RWPE1 (cell line): ENCODE measurements at regions not wholly inside any gene's neighbourhood (a gene's known extent, or its start where the extent isn't known, plus 50 kb on each side); places are given as distances from the start of the nearest gene placed in this dataset.

ENCODE experiments used
- CTCF ChIA-PET: fragments of 350-600 bp; sonication (Branson Sonifier 250); formaldehyde crosslinking; extraction: SDS; loops from one replicate; lab custom pipeline; 2021; lab: Yijun Ruan, JAX
- POLR2A ChIA-PET: fragments of 400-600 bp; formaldehyde crosslinking; extraction: SDS; loops from one replicate; lab custom pipeline; 2020; ENCODE audit warnings: antibody characterized with exemption; ENCODE audit not compliant: low non-redundant PET; lab: Yijun Ruan, JAX
- DNase-seq: peaks from one replicate; pipeline ENCODE4 v3.0.0; 2012; ENCODE audit warnings: low spot score
- H3K27ac ChIP-seq: fragments of 450-650 bp; 2 replicates; pipeline ENCODE4 v1.5.1; 2017
- CTCF ChIP-seq: fragments of 450-650 bp; conservative IDR thresholded peaks from 2 replicates; pipeline ENCODE4 v1.5.1; 2017; ENCODE audit warnings: low read depth, mild to moderate bottlenecking

DNA sequence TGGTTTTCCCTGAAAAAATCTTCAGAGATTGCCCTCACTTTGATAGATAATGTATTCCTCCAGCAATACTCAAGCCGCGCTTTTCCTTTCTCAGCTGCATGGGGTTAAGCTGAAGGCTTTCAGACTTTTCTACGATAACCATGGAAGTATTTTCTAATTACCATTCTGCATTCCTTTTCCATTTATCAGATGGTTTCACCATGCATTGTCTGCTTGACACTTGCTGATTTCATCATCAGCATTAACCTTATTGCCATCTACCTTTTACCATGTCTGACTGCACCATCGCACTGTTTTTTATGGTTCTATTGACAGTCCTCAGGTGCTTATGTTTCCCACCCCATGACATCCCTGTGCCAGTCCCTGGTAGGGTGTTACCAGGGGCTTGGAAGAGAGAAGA is 91.6 kb downstream of the DMAC1 start:
- CTCF ChIA-PET, result no interaction called here
- TF ChIP-seq CTCF, result no peak
- no peak for DNase-seq
- H3K27ac ChIP-seq, result no peak overlapping the region
- POLR2A ChIA-PET, result no interaction called here

- ChIA-PET CTCF (no interaction called here), POLR2A (no interaction called here)
- no peak overlapping the region for H3K27ac ChIP-seq
- DNase-seq, result no peak
- TF ChIP-seq CTCF, result no peak
These were observed 95.0 kb downstream of the DMAC1 start for GRCh38 chr9:7704543-7704942.

GRCh38 chr9:7691909-7692308 is 107.7 kb downstream of the DMAC1 start:
- ChIA-PET POLR2A (no interaction called here), CTCF (no interaction called here)
- TF ChIP-seq CTCF, result no peak
- H3K27ac ChIP-seq, result no peak overlapping the region
- DNase-seq, result no peak

GRCh38 chr9:7690014-7690413 is 109.6 kb downstream of the DMAC1 start:
- CTCF ChIA-PET, result interaction anchor here (0.6 kb wide), 1 partner anchor 865 kb away, joined by 3 read pairs; no protein-coding TSS in a partner anchor
- DNase-seq, result no peak
- no peak overlapping the region for H3K27ac ChIP-seq
- TF ChIP-seq CTCF, result no peak
- POLR2A ChIA-PET, result no interaction called here

DNA sequence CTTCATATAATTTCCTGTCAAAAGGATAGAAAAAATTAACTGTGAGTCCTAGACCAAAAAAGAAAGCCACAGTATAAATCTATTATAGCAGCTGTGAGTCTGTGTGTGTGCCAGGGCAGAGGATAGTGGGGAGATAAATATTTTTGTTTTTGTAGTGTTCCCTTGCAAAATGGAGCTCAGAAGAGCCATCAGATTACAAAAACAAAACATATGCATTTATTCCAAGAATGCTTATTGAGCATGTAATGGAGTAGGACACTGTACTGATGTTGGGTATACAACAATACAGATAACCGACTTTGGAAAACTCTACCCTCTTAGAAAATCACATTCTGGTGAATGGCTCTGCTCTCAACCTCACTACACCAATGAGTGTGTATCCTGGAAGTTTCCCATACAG is 111.0 kb downstream of the DMAC1 start:
- DNase-seq, result no peak
- ChIA-PET CTCF (no interaction called here), POLR2A (no interaction called here)
- TF ChIP-seq CTCF, result no peak
- H3K27ac ChIP-seq, result no peak overlapping the region

DNA sequence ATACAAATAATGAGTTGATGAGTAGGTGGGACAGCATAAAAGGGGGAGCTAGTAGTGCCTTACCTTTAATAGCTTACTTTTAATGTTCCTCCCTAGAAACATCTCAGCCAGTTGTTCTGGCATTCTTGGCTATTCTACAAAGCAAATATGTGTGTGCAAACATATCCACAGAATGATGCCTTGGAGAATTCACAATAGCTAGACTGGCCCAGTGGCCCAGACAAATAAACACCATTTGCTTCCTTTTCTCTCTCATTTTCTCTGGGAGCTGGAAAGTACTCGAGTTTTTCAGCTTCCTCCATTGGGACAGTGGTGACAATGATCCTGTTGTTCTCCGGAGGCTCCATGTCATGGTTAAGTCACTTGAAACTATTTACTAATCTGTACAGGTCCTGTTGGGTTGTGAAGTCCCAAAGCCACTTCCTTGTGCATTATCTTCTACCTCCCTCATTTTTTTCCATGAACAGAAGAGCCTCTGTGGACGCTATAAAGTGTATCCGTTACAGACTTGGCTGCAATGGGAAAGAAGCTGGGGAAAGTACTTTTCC is 122.9 kb downstream of the DMAC1 start:
- ChIA-PET CTCF (interaction anchor here (0.5 to 0.6 kb wide), 2 partner anchors 107 to 837 kb away, joined by 3 read pairs; no protein-coding TSS in a partner anchor), POLR2A (no interaction called here)
- DNase-seq, result no peak
- no peak overlapping the region for H3K27ac ChIP-seq
- TF ChIP-seq CTCF, result no peak
